GM06990 (cell line): ENCODE measurements at regions not wholly inside any gene's neighbourhood (a gene's known extent, or its start where the extent isn't known, plus 50 kb on each side); places are given as distances from the start of the nearest gene placed in this dataset.
A peak's percentile ranks its signal among the peaks of the same experiment; 100 is the strongest.

Experiments
- DNase-seq: peaks from one replicate; pipeline ENCODE4 v3.0.0-alpha.2; 2011; ENCODE audit not compliant: insufficient read length; ENCODE audit errors: extremely low read depth
- H3K27me3 ChIP-seq: replicated peaks from 2 replicates; pipeline ENCODE4 v1.6.0; 2011; ENCODE audit warnings: low read length; ENCODE audit not compliant: control insufficient read depth, insufficient read depth
- H3K36me3 ChIP-seq: 2 replicates; pipeline ENCODE4 v1.5.1; 2011; ENCODE audit warnings: low read length; ENCODE audit not compliant: control insufficient read depth, insufficient read depth
- H3K4me3 ChIP-seq: replicated peaks from 2 replicates; pipeline ENCODE4 v1.5.1; 2011; ENCODE audit warnings: low read depth, mild to moderate bottlenecking, control low read depth, low read length
- CTCF ChIP-seq: IDR thresholded peaks from 2 replicates; pipeline ENCODE4 v1.5.1; 2011; ENCODE audit warnings: low read length, control low read depth, mild to moderate bottlenecking, inconsistent platforms; ENCODE audit not compliant: insufficient read depth, poor library complexity, severe bottlenecking

GRCh38 chr7:132053871-132054270 is 497.4 kb upstream of the PODXL start:
- Histone ChIP-seq H3K27me3 (no peaks in the 10 kb centered on the region; the same call in 1 of the 2 replicates), H3K4me3 (no peak overlapping the region), H3K36me3 (no peaks in the 10 kb centered on the region)
- TF ChIP-seq CTCF = no peak
- no peak for DNase-seq

DNA sequence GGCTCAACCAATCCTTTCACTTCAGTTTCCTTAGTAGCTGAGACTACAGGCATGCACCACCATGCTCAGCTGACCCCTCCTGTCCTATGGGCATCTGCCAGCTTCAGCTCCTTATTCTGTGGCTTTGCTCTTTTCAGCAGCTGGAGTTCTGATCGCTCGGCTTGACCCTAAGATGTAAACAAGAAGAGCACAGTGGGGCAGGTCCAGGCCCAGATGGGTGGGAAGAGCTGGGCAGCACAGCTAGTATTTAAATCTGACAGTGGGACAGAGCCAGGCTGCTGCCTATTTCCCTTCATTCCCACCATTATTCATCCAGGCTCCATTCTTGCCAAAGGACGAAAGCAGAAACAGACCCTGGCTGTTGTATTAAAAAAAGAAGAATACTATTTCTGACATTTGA is 494.9 kb upstream of the PODXL start:
- DNase-seq = no peak
- Histone ChIP-seq H3K36me3 (no peaks in the 10 kb centered on the region), H3K27me3 (no peaks in the 10 kb centered on the region; the same call in 1 of the 2 replicates), H3K4me3 (no peak overlapping the region)
- no peak for TF ChIP-seq CTCF

- Histone ChIP-seq H3K36me3 (no peaks in the 10 kb centered on the region), H3K27me3 (no peaks in the 10 kb centered on the region; the same call in 1 of the 2 replicates), H3K4me3 (no peak overlapping the region)
- no peak for DNase-seq
- TF ChIP-seq CTCF = peak; percentile 76
Observed at GRCh38 chr7:132049462-132050304, 493.3 kb upstream of the PODXL start.

DNA sequence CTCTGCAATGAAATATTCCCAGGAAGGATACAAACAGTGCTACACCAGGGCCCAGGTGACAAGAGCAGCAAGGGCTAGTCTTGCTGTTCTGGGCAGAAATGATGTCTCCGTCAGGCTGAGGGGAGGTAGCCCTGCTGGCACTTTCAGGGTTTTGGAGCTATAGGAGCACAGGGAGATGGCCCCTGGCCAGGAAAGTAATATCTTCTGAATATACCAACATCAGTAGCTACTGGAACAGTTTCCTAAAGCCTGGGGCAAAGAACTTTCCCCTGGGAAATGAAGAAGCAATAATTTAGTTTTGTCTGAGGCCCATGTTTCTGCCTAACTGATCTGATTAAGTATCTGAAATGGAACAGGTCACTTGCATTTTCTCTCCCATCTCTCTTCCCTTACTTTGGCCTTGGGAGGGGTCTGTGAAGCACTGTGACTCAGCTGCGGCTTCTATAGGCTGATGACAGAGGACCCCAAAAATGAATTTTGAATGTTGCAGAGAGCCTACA is 489.1 kb upstream of the PODXL start:
- DNase-seq = no peak
- Histone ChIP-seq H3K27me3 (no peaks in the 10 kb centered on the region; the same call in 1 of the 2 replicates), H3K36me3 (no peaks in the 10 kb centered on the region), H3K4me3 (no peak overlapping the region)
- no peak for TF ChIP-seq CTCF

DNA sequence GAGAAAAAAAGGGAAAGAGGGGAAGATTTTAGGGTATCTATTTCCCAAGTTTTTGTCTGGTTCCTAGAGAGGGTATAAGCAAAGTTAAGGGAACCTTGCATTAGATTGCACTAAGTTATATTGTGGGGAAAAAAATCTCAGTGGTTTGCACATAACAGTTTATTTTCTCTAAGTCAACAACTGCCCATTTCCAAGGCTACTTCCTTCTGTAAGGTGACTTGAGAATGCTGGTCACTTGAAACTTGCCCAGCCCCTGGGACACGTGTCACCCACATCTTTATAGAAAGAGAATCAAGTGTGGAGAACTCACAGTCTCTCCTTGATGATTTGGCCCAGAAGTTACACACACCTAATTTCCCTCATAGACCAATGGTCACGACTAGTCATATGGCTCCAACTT is 488.6 kb upstream of the PODXL start:
- Histone ChIP-seq H3K36me3 (no peaks in the 10 kb centered on the region), H3K4me3 (no peak overlapping the region), H3K27me3 (no peaks in the 10 kb centered on the region; the same call in 1 of the 2 replicates)
- no peak for TF ChIP-seq CTCF
- no peak for DNase-seq
